GM13977 (cell line): ENCODE measurements at regions not wholly inside any gene's neighbourhood (a gene's known extent, or its start where the extent isn't known, plus 50 kb on each side); places are given as distances from the start of the nearest gene placed in this dataset.

Experiments used
- DNase-seq: peaks from one replicate; pipeline ENCODE4 v3.0.0; 2012; ENCODE audit warnings: low spot score
- CTCF ChIP-seq: IDR thresholded peaks from 2 replicates; pipeline ENCODE4 v1.5.1; 2012; ENCODE audit warnings: mild to moderate bottlenecking, control low read depth; ENCODE audit not compliant: insufficient read depth; ENCODE audit errors: extremely low read depth, missing control alignments
- in situ Hi-C: fragments of 300-500 bp; cut with MboI; formaldehyde crosslinking; loops from one replicate; pipeline ENCODE4 v1.12.0; 2022; ENCODE audit warnings: low sequenced_read_pairs, low pct_unique_long_range_greater_than_20kb, mixed read lengths, inconsistent platforms; ENCODE audit not compliant: unreplicated experiment

DNA sequence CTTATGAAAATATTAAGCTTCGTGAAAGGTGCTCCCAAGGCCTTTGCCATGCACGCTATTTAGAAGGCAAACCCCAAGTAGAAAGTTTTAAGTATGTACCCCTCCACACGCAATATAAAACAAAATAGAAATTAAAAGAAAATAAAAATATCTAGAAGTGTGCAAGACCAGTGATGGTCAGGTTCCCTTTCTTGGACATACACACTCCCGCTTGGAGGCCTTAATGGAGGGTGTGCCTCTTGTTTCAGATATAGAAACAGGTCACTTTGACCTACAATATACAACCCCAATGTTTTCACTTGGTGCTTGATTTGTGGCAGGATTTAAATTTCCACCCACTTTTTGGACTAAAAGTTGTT is 127.4 kb upstream of the STC2 start:
- in situ Hi-C loops, result no loop called here

DNA sequence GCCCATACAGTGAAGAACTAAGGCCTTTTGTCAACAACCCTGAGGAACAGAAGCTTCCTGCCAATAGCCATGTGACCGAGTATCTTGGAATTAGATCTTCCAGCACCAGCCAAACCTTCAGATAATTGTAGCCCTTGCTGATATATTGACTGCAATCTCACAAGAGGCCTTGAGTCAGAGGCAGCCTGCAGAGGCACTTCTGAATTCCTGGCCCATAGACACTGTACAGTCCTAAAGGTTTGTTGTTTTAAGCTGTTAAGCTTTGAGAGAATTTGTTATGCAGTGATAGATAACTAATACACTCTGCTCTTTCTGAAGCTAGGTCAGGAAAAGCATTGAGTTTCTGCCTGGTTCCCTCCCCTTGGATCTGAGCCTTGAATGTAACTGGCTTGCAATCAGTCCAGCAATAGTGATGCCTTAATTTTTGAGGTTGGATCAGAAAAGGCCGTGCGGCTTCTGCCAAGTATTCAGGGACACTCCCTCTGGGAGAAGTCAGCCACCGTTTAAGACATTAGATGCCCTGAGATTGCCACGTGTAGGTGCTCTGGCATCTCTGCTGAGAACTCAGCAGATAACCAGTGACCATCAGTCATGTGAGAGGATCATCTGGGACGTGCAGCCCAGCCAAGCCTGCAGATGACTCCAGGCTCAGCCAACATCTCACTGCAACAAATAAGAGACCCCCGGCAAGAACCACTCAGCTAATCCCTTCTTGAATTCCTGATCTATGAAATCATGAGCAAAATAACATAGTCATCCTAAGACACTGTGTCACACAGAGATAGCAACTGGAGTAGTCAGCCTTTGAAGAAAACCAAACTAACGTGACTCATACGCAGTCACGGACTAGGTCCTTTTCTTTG is 126.8 kb upstream of the STC2 start:
- in situ Hi-C loops, result no loop called here

More for the DNA sequence above, 127.4 kb upstream of the STC2 start:
- no peak for TF ChIP-seq CTCF
- DNase-seq, result no peak

GRCh38 chr5:173454361-173454735 is 126.1 kb upstream of the STC2 start:
- TF ChIP-seq CTCF, result no peak
- in situ Hi-C loops, result no loop called here
- DNase-seq, result no peak

More for the DNA sequence above, 126.8 kb upstream of the STC2 start:
- TF ChIP-seq CTCF, result no peak
- no peak for DNase-seq

- TF ChIP-seq CTCF, result no peak
- in situ Hi-C loops, result no loop called here
- no peak for DNase-seq
Measured at GRCh38 chr5:173453167-173453566, 125.0 kb upstream of the STC2 start.

GRCh38 chr5:173452119-173452905 is 124.1 kb upstream of the STC2 start:
- no peak for DNase-seq
- in situ Hi-C loops, result no loop called here
- TF ChIP-seq CTCF, result no peak

DNA sequence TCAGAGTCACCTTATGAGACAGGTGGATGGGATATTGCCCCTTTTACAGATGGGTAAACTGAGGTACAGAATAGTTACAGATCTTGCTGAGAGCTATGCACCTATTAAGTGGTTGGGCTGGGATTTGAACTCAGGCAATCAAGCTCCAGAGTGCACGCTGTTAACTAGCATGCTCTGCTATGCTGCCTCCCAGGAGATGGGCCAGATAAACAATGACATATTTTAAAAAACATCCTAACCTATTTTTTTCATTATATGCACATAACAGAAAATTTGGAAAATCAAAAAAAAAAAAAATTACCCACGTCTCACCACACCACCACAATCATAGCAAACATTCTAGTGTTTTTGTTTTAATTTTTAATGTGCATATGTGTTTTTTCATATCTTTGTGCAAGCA is 123.4 kb upstream of the STC2 start:
- in situ Hi-C loops, result no loop called here
- no peak for TF ChIP-seq CTCF
- no peak for DNase-seq
